SK-N-SH treated with all-trans-retinoic acid at 6 μM for 48 hours (cell line): ENCODE measurements at regions not wholly inside any gene's neighbourhood (a gene's known extent, or its start where the extent isn't known, plus 50 kb on each side); places are given as distances from the start of the nearest gene placed in this dataset.

ENCODE experiments used
- ARNTL ChIP-seq: fragments of 450-650 bp; formaldehyde crosslinking; IDR thresholded peaks from 2 replicates; pipeline ENCODE4 v1.5.0; 2020; ENCODE audit warnings: low read depth, mild to moderate bottlenecking, moderate library complexity, borderline replicate concordance
- GLIS3 ChIP-seq: fragments of 250-450 bp; sonication (Bioruptor Pico); IDR thresholded peaks from 2 replicates; pipeline ENCODE4 v1.5.0; 2020; ENCODE audit warnings: mild to moderate bottlenecking, moderate library complexity
- PATZ1 ChIP-seq: fragments of 250-450 bp; sonication (Bioruptor Pico); IDR thresholded peaks from 2 replicates; pipeline ENCODE4 v1.8.0; 2020; ENCODE audit warnings: mild to moderate bottlenecking, moderate library complexity, borderline replicate concordance
- SNAI2 ChIP-seq: fragments of 250-450 bp; sonication (Bioruptor Pico); IDR thresholded peaks from 2 replicates; pipeline ENCODE4 v1.5.0; 2020; ENCODE audit warnings: mild to moderate bottlenecking, moderate library complexity
- TCF4 ChIP-seq: fragments of 250-450 bp; sonication (Bioruptor Pico); IDR thresholded peaks from 2 replicates; pipeline ENCODE4 v1.8.0; 2021; ENCODE audit warnings: mild to moderate bottlenecking, moderate library complexity, borderline replicate concordance
- TOX ChIP-seq: fragments of 250-450 bp; sonication (Bioruptor Pico); IDR thresholded peaks from 2 replicates; pipeline ENCODE4 v1.8.0; 2021; ENCODE audit warnings: mild to moderate bottlenecking, moderate library complexity, borderline replicate concordance
- TSHZ2 ChIP-seq: fragments of 250-450 bp; sonication (Bioruptor Pico); IDR thresholded peaks from 2 replicates; pipeline ENCODE4 v1.5.0; 2020; ENCODE audit warnings: mild to moderate bottlenecking, moderate library complexity
- ZC3H10 ChIP-seq: fragments of 250-450 bp; sonication (Bioruptor Pico); IDR thresholded peaks from 2 replicates; pipeline ENCODE4 v1.5.1; 2021; ENCODE audit warnings: mild to moderate bottlenecking, moderate library complexity
- ZFP3 ChIP-seq: fragments of 250-450 bp; sonication (Bioruptor Pico); IDR thresholded peaks from 2 replicates; pipeline ENCODE4 v1.5.0; 2020; ENCODE audit warnings: mild to moderate bottlenecking, moderate library complexity
- ZFP30 ChIP-seq: fragments of 450-650 bp; formaldehyde crosslinking; IDR thresholded peaks from 2 replicates; pipeline ENCODE4 v1.5.0; 2022; ENCODE audit warnings: mild to moderate bottlenecking, moderate library complexity

DNA sequence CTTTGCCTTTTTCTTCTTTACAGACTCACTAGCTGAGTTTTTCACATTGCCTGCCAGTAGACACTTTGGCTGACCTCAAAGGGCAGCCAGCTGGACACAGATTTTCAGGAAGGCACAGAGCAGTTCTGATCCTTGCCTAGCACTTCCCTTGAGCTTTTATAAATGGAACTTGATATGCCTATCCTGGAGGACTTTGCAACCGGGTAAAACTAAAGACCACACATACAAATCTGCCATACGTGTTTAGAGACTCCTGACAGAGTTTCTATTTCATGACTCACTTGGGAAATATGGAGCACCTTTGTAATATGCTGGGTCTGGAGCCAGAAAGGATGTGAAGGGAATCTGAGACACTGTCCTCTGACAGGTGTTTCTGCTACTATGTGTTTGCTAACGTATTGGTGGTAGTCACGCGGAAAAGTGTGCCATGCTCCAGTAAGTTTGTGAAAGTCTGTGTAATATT, 56.7 kb upstream of the RASSF6 start:
- TF ChIP-seq ZFP30 (CRISPR knock-in tag) = no peak
- no peak for TF ChIP-seq SNAI2 (CRISPR knock-in tag)
- no peak for TF ChIP-seq ARNTL
- TF ChIP-seq TSHZ2 (CRISPR knock-in tag) = no peak
- TF ChIP-seq GLIS3 (CRISPR knock-in tag) = no peak
- TF ChIP-seq PATZ1 (CRISPR knock-in tag) = no peak
- TF ChIP-seq ZC3H10 (CRISPR knock-in tag) = no peak
- TF ChIP-seq TCF4 (CRISPR knock-in tag) = no peak
- TF ChIP-seq TOX = no peak
- TF ChIP-seq ZFP3 (CRISPR knock-in tag) = no peak
